HepG2 (cell line): ENCODE measurements at regions not wholly inside any gene's neighbourhood (a gene's known extent, or its start where the extent isn't known, plus 50 kb on each side); places are given as distances from the start of the nearest gene placed in this dataset.

Experiments used
- ATAC-seq: fragments of 200-7000 bp; cut with Tn5 transposase; 3 replicates; pipeline ENCODE4 v1.9.1; 2020; ENCODE audit warnings: mild to moderate bottlenecking, moderate library complexity
- BruUV-seq: library from RNA; stranded (reverse); fragments of 400-500 nt; replicated peaks from 2 replicates; lab custom pipeline; 2021; lab: Mats Ljungman, UMichigan
- CTCF ChIA-PET: fragments of 300-600 bp; formaldehyde crosslinking; extraction: SDS; loops from one replicate; lab custom pipeline; 2021; ENCODE audit warnings: low total read pairs, inconsistent platforms, low intra/inter-chr PET ratio; lab: Yijun Ruan, JAX
- POLR2A ChIA-PET: fragments of 350-600 bp; sonication (Branson Sonifier 250); formaldehyde crosslinking; loops from one replicate; lab custom pipeline; 2020; ENCODE audit warnings: antibody characterized with exemption, inconsistent platforms; lab: Yijun Ruan, JAX
- DNase-seq: peaks from one replicate; pipeline ENCODE4 v3.0.0-alpha.2; 2015; ENCODE audit warnings: low spot score
- FAIRE-seq: peaks from 3 replicates; lab custom pipeline; 2011; peaks lifted over from hg19 to GRCh38; lab: Jason Lieb, UNC
- H2AFZ ChIP-seq: one replicate; pipeline ENCODE4 v1.6.1; 2011; ENCODE audit warnings: low read length, inconsistent platforms
- H3K27ac ChIP-seq: fragments of 300-600 bp; 3 replicates; pipeline ENCODE4 v1.8.0; 2011; ENCODE audit warnings: mixed run types, mild to moderate bottlenecking, mixed read lengths, low read length, inconsistent platforms; ENCODE audit not compliant: insufficient read depth; ENCODE audit errors: extremely low read length
- H3K27me3 ChIP-seq, 2 experiments: fragments of 200-600 bp in 1 of 2; 2 replicates in 1 of 2; 3 replicates in 1 of 2; pipeline versions ENCODE4 v1.6.0 to v1.8.0; 2011; ENCODE audit warnings: low read length in 2 of 2, mild to moderate bottlenecking in 2 of 2, moderate library complexity in 2 of 2, inconsistent platforms in 1 of 2; ENCODE audit not compliant: insufficient read depth in 2 of 2, control insufficient read depth in 1 of 2
- H3K36me3 ChIP-seq, 2 experiments: fragments of 200-600 bp in 1 of 2; replicated peaks in 1 of 2; 2 replicates in 1 of 2; 3 replicates in 1 of 2; pipeline versions ENCODE4 v1.5.1 to v1.8.0; 2011; ENCODE audit warnings: low read length in 2 of 2, inconsistent platforms in 1 of 2; ENCODE audit not compliant: insufficient read depth in 2 of 2, control insufficient read depth in 1 of 2
- H3K4me1 ChIP-seq: 2 replicates; pipeline ENCODE4 v1.5.1; 2012; ENCODE audit warnings: low read length, inconsistent platforms; ENCODE audit not compliant: insufficient read depth
- H3K4me2 ChIP-seq: 2 replicates; pipeline ENCODE4 v1.6.0; 2011; ENCODE audit warnings: low read depth, low read length, inconsistent platforms
- H3K4me3 ChIP-seq, 3 experiments: fragments of 200-600 bp in 1 of 3; sonication (generic), shearing (Covaris generic) in 1 of 3; replicated peaks in 1 of 3; 2 replicates each; pipeline ENCODE4 v1.5.1; 2011 to 2016; ENCODE audit warnings: low read length in 3 of 3, inconsistent platforms in 2 of 3, low read depth in 2 of 3, mild to moderate bottlenecking in 2 of 3, control low read depth in 1 of 3, mixed read lengths in 1 of 3; ENCODE audit not compliant: insufficient read depth in 1 of 3
- H3K79me2 ChIP-seq: one replicate; pipeline ENCODE4 v1.6.1; 2011; ENCODE audit warnings: low read length, inconsistent platforms; ENCODE audit not compliant: insufficient read depth
- H3K9ac ChIP-seq: 2 replicates; pipeline ENCODE4 v1.6.0; 2011; ENCODE audit warnings: mild to moderate bottlenecking, low read depth, low read length, inconsistent platforms; ENCODE audit not compliant: insufficient read depth
- H3K9me3 ChIP-seq: 2 replicates; pipeline ENCODE4 v1.5.1; 2012; ENCODE audit warnings: mild to moderate bottlenecking, low read length
- H4K20me1 ChIP-seq: 2 replicates; pipeline ENCODE4 v1.6.0; 2011; ENCODE audit warnings: inconsistent platforms, mild to moderate bottlenecking, low read length, moderate library complexity; ENCODE audit not compliant: insufficient read depth
- GLI4 ChIP-seq: sonication (generic); formaldehyde crosslinking; IDR thresholded peaks from 2 replicates; pipeline ENCODE4 v1.5.1; 2020; ENCODE audit warnings: missing genetic modification reagents, mild to moderate bottlenecking, moderate library complexity, borderline replicate concordance
- MAF1 ChIP-seq: sonication (generic); formaldehyde crosslinking; IDR thresholded peaks from 2 replicates; pipeline ENCODE4 v1.5.0; 2020; ENCODE audit warnings: missing genetic modification reagents, borderline replicate concordance
- NFKB2 ChIP-seq: sonication (generic); formaldehyde crosslinking; IDR thresholded peaks from 2 replicates; pipeline ENCODE4 v1.4.0; 2020; ENCODE audit warnings: missing genetic modification reagents, borderline replicate concordance
- ZNF432 ChIP-seq: sonication (generic); formaldehyde crosslinking; IDR thresholded peaks from 2 replicates; pipeline ENCODE4 v1.5.0; 2020; ENCODE audit warnings: missing genetic modification reagents, mild to moderate bottlenecking, borderline replicate concordance
- ZNF615 ChIP-seq: sonication (generic); formaldehyde crosslinking; IDR thresholded peaks from 2 replicates; pipeline ENCODE4 v1.5.0; 2020; ENCODE audit warnings: mild to moderate bottlenecking, missing genetic modification reagents, borderline replicate concordance
- ZNF737 ChIP-seq: sonication (generic); formaldehyde crosslinking; IDR thresholded peaks from 2 replicates; pipeline ENCODE4 v1.5.0; 2020; ENCODE audit warnings: missing genetic modification reagents, mild to moderate bottlenecking, borderline replicate concordance
- WGBS: methylation state at CpG from one replicate; pipeline ENCODE4 v1.1.6; 2017; ENCODE audit warnings: low lambda C conversion rate; 5-methylcytosine and 5-hydroxymethylcytosine counted together
- in situ Hi-C: cut with HindIII; loops from 2 replicates; pipeline ENCODE4 v1.10.0; 2017; ENCODE audit warnings: low pct_unique_long_range_greater_than_20kb; ENCODE audit not compliant: extremely low pct_ligation_motif_present
- intact Hi-C: fragments of 100-400 bp; cut with micrococcal nuclease; formaldehyde crosslinking; loops from one replicate; pipeline ENCODE4 v1.10.0; 2022; ENCODE audit not compliant: unreplicated experiment
- TF ChIP-seq, protein P1 (sequence below): sonication (generic); formaldehyde crosslinking; IDR thresholded peaks from 2 replicates; pipeline ENCODE4 v1.4.0; 2020; ENCODE audit warnings: mild to moderate bottlenecking, low read depth, missing genetic modification reagents
- TF ChIP-seq, protein P2 (sequence below): IDR thresholded peaks from 2 replicates; pipeline ENCODE4 v1.6.1; 2016; ENCODE audit warnings: missing biosample characterization, missing genetic modification reagents, low read depth
- TF ChIP-seq, protein P3 (sequence below): sonication (generic); formaldehyde crosslinking; IDR thresholded peaks from 2 replicates; pipeline ENCODE4 v1.9.0; 2022; ENCODE audit warnings: missing genetic modification reagents, mild to moderate bottlenecking, borderline replicate concordance

DNA sequence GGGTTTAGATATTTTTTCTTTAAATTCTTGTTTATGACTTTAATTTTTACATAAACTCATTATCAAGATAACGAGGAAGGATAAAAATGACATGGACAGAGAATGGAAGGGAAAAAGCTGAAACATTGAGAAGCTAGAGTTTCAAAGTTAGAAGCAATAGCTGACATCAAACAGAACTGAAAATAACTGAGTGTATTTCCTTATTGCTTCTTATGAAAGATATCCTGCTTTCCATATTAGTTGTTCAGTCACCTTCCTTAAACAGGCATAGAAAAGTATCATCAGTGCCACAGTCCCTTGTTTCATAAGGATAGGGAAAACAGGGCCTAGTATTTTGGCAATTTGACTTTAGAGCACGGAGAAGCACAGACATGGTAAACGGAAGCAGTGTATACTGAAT lies 460.5 kb upstream of the GHITM start (continued):
- TF ChIP-seq, protein P1, sequence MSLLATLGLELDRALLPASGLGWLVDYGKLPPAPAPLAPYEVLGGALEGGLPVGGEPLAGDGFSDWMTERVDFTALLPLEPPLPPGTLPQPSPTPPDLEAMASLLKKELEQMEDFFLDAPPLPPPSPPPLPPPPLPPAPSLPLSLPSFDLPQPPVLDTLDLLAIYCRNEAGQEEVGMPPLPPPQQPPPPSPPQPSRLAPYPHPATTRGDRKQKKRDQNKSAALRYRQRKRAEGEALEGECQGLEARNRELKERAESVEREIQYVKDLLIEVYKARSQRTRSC (CRISPR knock-in tag), result no peak
- TF ChIP-seq GLI4 (CRISPR knock-in tag), result no peak

DNA sequence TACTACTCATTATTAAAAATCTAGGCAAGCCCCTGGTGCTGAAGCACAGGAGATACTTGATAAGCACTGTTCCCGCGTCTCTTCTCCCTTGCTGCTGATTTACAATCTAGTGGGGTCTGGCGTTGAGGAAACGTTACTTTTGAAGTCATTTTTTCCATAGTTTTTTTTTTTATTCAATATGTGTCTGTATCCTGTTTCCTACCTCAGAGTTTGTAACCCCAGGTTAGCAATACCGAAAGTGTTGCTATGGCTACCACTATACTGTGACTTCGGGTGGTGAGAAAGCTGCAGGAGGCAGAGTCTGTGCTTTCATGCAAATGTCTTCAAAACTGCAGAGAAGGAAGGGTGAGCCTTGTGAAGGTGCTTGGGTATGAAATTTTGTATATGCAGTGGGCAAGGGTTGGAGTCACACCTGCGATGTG lies 458.8 kb upstream of the GHITM start:
- Histone ChIP-seq H3K4me1 (no peaks in the 10 kb centered on the region), H3K9ac (no peak overlapping the region), H3K36me3 (no peaks in the 10 kb centered on the region), H3K79me2 (no peaks in the 10 kb centered on the region), H2AFZ (no peak overlapping the region), H3K9me3 (peaks cover 26% of the 10 kb centered on the region), H3K4me3 (no peak overlapping the region), H4K20me1 (no peaks in the 10 kb centered on the region), H3K27ac (no peak overlapping the region), H3K27me3 (no peaks in the 10 kb centered on the region; a peak in 1 of 5 replicates), H3K4me2 (no peak overlapping the region)
- FAIRE-seq (no peak), ATAC-seq (no peak), DNase-seq (no peak)
- BruUV-seq, result no TSS peak
- 23% methylated on average over 7 of the region's 7 CpGs for WGBS
- TF ChIP-seq, protein P2, sequence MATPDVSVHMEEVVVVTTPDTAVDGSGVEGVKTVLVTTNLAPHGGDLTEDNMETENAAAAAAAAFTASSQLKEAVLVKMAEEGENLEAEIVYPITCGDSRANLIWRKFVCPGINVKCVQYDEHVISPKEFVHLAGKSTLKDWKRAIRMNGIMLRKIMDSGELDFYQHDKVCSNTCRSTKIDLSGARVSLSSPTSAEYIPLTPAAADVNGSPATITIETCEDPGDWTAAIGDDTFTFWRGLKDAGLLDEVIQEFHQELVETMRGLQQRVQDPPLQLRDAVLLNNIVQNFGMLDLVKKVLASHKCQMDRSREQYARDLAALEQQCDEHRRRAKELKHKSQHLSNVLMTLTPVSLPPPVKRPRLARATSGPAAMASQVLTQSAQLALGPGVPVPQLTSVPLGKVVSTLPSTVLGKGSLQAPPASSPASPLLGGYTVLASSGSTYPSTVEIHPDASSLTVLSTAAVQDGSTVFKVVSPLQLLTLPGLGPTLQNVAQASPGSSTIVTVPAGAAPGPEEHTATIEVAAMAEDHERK (CRISPR knock-in tag), result no peak
- TF ChIP-seq ZNF432 (CRISPR knock-in tag) (no peak), ZNF737 (CRISPR knock-in tag) (no peak), ZNF615 (CRISPR knock-in tag) (no peak), MAF1 (CRISPR knock-in tag) (no peak), NFKB2 (CRISPR knock-in tag) (no peak)
- TF ChIP-seq, protein P3, sequence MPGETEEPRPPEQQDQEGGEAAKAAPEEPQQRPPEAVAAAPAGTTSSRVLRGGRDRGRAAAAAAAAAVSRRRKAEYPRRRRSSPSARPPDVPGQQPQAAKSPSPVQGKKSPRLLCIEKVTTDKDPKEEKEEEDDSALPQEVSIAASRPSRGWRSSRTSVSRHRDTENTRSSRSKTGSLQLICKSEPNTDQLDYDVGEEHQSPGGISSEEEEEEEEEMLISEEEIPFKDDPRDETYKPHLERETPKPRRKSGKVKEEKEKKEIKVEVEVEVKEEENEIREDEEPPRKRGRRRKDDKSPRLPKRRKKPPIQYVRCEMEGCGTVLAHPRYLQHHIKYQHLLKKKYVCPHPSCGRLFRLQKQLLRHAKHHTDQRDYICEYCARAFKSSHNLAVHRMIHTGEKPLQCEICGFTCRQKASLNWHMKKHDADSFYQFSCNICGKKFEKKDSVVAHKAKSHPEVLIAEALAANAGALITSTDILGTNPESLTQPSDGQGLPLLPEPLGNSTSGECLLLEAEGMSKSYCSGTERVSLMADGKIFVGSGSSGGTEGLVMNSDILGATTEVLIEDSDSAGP (CRISPR knock-in tag), result no peak
- CTCF ChIA-PET, result no interaction called here
- in situ Hi-C loops, result no loop called here
- POLR2A ChIA-PET, result no interaction called here
- intact Hi-C loops, result no loop called here
